Hepatocyte (in vitro differentiated cells): ENCODE measurements at regions not wholly inside any gene's neighbourhood (a gene's known extent, or its start where the extent isn't known, plus 50 kb on each side); places are given as distances from the start of the nearest gene placed in this dataset.
"Not testable (repeated sequence)": the region's sequence is repeated elsewhere in the genome, so short reads cannot be mapped to it uniquely, and the experiment has no call there.

ENCODE experiments used
- CTCF ChIP-seq: fragments of 200-600 bp; sonication (generic); IDR thresholded peaks from 2 replicates; pipeline ENCODE4 v1.5.1; 2016; ENCODE audit warnings: antibody characterized with exemption, mild to moderate bottlenecking; ENCODE audit not compliant: poor library complexity
- EZH2 ChIP-seq: fragments of 200-600 bp; sonication (generic); IDR thresholded peaks from 2 replicates; pipeline ENCODE4 v1.6.1; 2016; ENCODE audit warnings: antibody characterized with exemption, mild to moderate bottlenecking, borderline replicate concordance

GRCh38 chr3:29182828-29183227 lies 98.0 kb upstream of the RBMS3 start:
- not testable (repeated sequence) for TF ChIP-seq CTCF, EZH2
